ENCODE measurements at regions not wholly inside any gene's neighbourhood (a gene's known extent, or its start where the extent isn't known, plus 50 kb on each side); places are given as distances from the start of the nearest gene placed in this dataset.

GRCh38 chr10:28082316-28082715, 83.4 kb upstream of the ODAD2 start:
- TF ChIP-seq CTCF (IDR thresholded peaks at IDR 0.05) (no peak), EP300 (IDR thresholded peaks at IDR 0.05) (no peak), POLR2A (IDR thresholded peaks at IDR 0.05; ENCODE audit: low read depth) (no peak), POLR2AphosphoS5 (IDR thresholded peaks at IDR 0.05) (no peak)

Measured in esophagus muscularis mucosa (tissue), 4 donors.